Colonic mucosa (tissue), 4 donors: ENCODE measurements at regions not wholly inside any gene's neighbourhood (a gene's known extent, or its start where the extent isn't known, plus 50 kb on each side); places are given as distances from the start of the nearest gene placed in this dataset.

ENCODE experiments used
- DNase-seq: peaks from one replicate; pipeline ENCODE4 v3.0.0-alpha.2; 2020
- H3K27ac ChIP-seq: fragments of 200-600 bp; one replicate; pipeline ENCODE4 v1.8.0; 2021
- H3K27me3 ChIP-seq: fragments of 200-600 bp; one replicate; pipeline ENCODE4 v1.8.0; 2021
- H3K36me3 ChIP-seq: fragments of 200-600 bp; one replicate; pipeline ENCODE4 v1.8.0; 2021
- H3K4me1 ChIP-seq: fragments of 200-600 bp; one replicate; pipeline ENCODE4 v1.8.0; 2021; ENCODE audit warnings: mild to moderate bottlenecking
- H3K4me3 ChIP-seq: fragments of 200-600 bp; one replicate; pipeline ENCODE4 v1.8.0; 2021
- H3K9ac ChIP-seq, 2 donors: one replicate each; pipeline ENCODE4 v1.7.0; 2013; ENCODE audit warnings: control low read depth in 2 of 2, low read depth in 2 of 2, low read length in 2 of 2
- H3K9me3 ChIP-seq: fragments of 200-600 bp; one replicate; pipeline ENCODE4 v1.8.0; 2021
- intact Hi-C: fragments of 100-400 bp; cut with DNase I; formaldehyde crosslinking; loops from one replicate; pipeline ENCODE4 v1.14.1; 2022
- TF ChIP-seq, protein P1 (sequence below): fragments of 200-600 bp; IDR thresholded peaks from one replicate; pipeline ENCODE4 v1.8.0; 2022; ENCODE audit warnings: antibody characterized with exemption, mild to moderate bottlenecking
- donor health status: healthy.
- donor health status: DM: no; HTN: no; CAD: no.
- donor health status: DM: no; HTN: no; CAD: no.

DNA sequence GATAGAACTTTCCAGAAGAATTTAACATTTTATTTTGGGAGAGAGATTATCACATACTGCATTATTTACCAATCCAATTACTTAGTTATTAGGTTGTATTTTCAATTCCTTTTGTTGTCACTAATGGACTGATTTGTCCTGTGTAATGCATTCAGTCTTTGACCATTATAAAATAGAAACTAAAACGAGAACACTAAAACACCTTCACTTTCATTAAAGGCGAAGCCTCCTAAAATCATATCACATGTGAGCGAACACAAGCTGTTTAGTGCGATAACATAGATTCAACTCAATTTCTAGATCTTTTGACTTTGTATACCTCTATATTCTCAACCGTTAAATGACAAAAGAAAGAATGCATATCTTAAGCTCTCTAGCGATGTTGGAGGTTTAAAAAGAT, 253.4 kb downstream of the VGLL3 start:
- TF ChIP-seq, protein P1, sequence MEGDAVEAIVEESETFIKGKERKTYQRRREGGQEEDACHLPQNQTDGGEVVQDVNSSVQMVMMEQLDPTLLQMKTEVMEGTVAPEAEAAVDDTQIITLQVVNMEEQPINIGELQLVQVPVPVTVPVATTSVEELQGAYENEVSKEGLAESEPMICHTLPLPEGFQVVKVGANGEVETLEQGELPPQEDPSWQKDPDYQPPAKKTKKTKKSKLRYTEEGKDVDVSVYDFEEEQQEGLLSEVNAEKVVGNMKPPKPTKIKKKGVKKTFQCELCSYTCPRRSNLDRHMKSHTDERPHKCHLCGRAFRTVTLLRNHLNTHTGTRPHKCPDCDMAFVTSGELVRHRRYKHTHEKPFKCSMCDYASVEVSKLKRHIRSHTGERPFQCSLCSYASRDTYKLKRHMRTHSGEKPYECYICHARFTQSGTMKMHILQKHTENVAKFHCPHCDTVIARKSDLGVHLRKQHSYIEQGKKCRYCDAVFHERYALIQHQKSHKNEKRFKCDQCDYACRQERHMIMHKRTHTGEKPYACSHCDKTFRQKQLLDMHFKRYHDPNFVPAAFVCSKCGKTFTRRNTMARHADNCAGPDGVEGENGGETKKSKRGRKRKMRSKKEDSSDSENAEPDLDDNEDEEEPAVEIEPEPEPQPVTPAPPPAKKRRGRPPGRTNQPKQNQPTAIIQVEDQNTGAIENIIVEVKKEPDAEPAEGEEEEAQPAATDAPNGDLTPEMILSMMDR = no peak
- no peaks in the 10 kb centered on the region for H3K36me3 ChIP-seq
- H3K27me3 ChIP-seq = no peaks in the 10 kb centered on the region
- H3K9ac ChIP-seq = no peak overlapping the region
- no peaks in the 10 kb centered on the region for H3K9me3 ChIP-seq
- H3K27ac ChIP-seq = no peak overlapping the region
- no peak for DNase-seq
- H3K4me1 ChIP-seq = no peaks in the 10 kb centered on the region
- no peak overlapping the region for H3K4me3 ChIP-seq
- intact Hi-C loops = no loop called here

DNA sequence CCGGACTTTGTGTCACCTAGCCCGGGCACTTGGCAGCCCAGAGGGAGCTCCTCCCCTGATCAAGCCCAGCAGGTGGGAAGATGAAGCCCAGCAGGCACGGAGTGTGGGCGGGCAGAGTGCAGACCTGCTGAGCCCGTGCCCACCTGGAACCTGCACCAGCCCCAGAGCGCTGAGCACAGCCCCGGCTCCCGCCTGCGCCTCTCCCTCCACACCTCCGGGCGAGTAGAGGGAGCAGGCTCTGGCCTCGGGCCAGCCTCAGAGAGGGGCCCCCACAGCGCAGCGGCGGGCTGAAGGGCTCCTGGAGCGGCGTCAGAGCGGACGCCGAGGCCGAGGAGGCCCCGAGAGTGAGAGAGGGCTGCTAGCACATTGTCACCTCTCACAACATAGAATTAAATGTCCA, 257.7 kb downstream of the VGLL3 start:
- Histone ChIP-seq H3K9me3 (no peaks in the 10 kb centered on the region), H3K27me3 (no peaks in the 10 kb centered on the region), H3K4me1 (no peaks in the 10 kb centered on the region), H3K9ac (no peak overlapping the region), H3K4me3 (no peak overlapping the region), H3K27ac (no peak overlapping the region), H3K36me3 (no peaks in the 10 kb centered on the region)
- intact Hi-C loops = no loop called here
- DNase-seq = no peak
- TF ChIP-seq, protein P1 = no peak

DNA sequence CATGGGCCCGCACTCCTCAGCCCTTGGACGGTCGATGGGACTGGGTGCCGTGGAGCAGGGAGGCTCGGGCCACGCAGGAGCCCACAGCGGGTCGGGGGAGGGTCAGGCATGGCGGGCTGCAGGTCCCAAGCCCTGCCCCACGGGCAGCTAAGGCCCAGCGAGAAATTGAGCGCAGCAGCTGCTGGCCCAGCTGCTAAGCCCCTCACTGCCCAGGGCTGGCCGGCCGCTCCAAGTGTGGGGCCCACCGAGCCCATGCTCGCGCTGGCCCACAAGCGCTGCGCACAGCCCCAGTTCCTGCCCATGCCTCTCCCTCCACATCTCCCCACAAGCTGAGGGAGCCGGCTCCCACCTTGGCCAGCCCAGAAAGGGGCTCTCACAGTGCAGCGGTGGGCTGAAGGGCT, 259.4 kb downstream of the VGLL3 start:
- Histone ChIP-seq H3K9ac (no peak overlapping the region), H3K36me3 (no peaks in the 10 kb centered on the region), H3K4me3 (no peak overlapping the region), H3K9me3 (no peaks in the 10 kb centered on the region), H3K27ac (no peak overlapping the region), H3K27me3 (no peaks in the 10 kb centered on the region), H3K4me1 (no peaks in the 10 kb centered on the region)
- intact Hi-C loops = no loop called here
- no peak for DNase-seq
- TF ChIP-seq, protein P1 = no peak

DNA sequence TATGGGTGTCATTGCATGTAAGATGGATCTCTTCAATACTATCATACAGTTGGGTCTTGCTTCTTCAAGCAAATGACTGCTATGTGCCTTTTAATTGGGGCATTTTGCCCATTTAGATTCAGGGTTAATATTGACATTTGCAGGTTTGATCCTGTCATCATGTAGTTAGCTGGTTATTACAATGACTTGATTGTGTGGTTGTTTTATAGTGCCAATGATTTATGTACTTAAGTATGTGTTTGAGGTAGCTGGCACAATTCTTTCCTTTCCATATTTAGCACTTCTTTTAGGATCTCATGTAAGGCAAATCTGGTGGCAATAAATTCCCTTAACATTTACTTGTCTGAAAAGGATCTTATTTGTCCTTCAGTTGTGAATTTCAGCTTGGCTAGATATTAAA, 267.5 kb downstream of the VGLL3 start:
- no peaks in the 10 kb centered on the region for H3K4me1 ChIP-seq
- intact Hi-C loops = no loop called here
- H3K36me3 ChIP-seq = no peaks in the 10 kb centered on the region
- H3K27ac ChIP-seq = no peak overlapping the region
- no peak overlapping the region for H3K4me3 ChIP-seq
- H3K27me3 ChIP-seq = no peaks in the 10 kb centered on the region
- no peak for DNase-seq
- TF ChIP-seq, protein P1 = no peak
- H3K9me3 ChIP-seq = no peaks in the 10 kb centered on the region
- no peak overlapping the region for H3K9ac ChIP-seq

DNA sequence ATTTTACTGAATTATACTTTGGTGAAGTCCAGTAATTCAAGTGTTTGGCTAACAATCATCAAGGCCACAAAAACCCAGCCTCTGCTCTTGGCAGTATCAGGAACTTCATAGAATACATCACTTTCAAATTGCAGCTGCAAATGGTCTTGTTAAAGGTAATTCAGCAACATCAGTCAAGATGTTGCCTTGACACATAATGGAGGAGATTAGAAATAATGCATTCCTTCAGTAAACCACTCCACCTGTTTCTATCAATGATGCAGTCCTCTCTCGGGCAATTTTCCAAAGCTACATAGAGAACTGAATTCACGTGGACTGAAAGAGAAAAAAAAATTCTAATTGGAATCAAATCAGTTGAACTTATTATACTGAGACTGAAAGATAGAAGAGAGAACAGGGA, 279.3 kb downstream of the VGLL3 start:
- Histone ChIP-seq H3K36me3 (no peaks in the 10 kb centered on the region), H3K9ac (no peak overlapping the region), H3K4me3 (no peak overlapping the region), H3K27me3 (no peaks in the 10 kb centered on the region), H3K27ac (no peak overlapping the region), H3K9me3 (no peaks in the 10 kb centered on the region), H3K4me1 (no peaks in the 10 kb centered on the region)
- intact Hi-C loops = no loop called here
- TF ChIP-seq, protein P1 = no peak
- DNase-seq = no peak

DNA sequence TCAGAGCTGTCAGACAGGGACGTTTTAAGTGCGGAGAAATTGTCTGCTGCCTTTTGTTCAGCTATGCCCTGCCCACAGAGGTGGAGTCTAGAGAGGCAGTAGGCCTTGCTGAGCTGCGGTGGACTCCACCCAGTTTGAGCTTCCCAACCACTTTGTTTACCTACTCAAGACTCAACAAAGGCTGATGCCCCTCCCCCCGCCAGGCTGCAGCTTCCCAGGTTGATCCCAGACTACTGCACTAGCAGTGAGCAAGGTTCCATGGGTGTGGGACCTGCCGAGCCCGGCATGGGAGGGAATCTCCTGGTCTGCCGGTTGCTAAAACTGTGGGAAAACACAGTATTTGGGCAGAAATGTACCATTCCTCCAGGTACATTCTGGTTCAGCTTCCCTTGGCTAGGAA, 282.1 kb downstream of the VGLL3 start:
- no peak for DNase-seq
- Histone ChIP-seq H3K36me3 (no peaks in the 10 kb centered on the region), H3K27me3 (no peaks in the 10 kb centered on the region), H3K4me3 (no peak overlapping the region), H3K9me3 (no peaks in the 10 kb centered on the region), H3K27ac (no peak overlapping the region), H3K4me1 (no peaks in the 10 kb centered on the region), H3K9ac (no peak overlapping the region)
- TF ChIP-seq, protein P1 = no peak
- intact Hi-C loops = no loop called here
